Activated CD4-positive, alpha-beta T cell treated with anti-CD3 and anti-CD28 coated beads, Interleukin-2, amount 50 U/mL, for 4 hours (primary cell): ENCODE measurements at regions not wholly inside any gene's neighbourhood (a gene's known extent, or its start where the extent isn't known, plus 50 kb on each side); places are given as distances from the start of the nearest gene placed in this dataset.

Experiments used
- DNase-seq, 2 experiments: peaks; one replicate each; pipeline ENCODE4 v3.0.0-alpha.2; 2020

- DNase-seq, result no peak
Observed at GRCh38 chr22:46092011-46092410, 58.3 kb upstream of the PPARA start.

- DNase-seq, result no peak
Observed at GRCh38 chr22:46092670-46093410, 57.5 kb upstream of the PPARA start.

DNA sequence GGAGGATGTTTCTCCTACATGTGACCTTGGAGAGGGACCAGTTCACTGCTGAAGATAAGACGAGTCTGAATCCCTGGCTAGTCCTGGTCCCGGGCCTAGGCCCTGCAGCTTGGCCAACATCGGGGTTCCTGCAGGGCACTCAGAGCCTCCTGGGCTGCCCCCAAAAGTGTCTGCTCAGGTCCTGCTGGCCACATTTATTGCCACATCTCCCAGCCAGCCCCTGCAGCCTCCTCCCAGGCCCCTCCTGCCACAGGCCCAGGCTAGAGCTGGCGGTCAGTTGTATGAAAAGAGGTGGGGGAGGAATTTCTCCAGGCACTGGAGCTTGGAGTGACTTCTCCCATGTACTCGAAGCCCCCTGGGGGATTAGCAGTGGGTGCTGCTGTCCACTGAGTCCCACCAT is 56.5 kb upstream of the PPARA start:
- no peak for DNase-seq

GRCh38 chr22:46094676-46095075 is 55.6 kb upstream of the PPARA start:
- DNase-seq, result no peak

- no peak for DNase-seq
Observed at GRCh38 chr22:46096051-46096450, 54.3 kb upstream of the PPARA start.

DNA sequence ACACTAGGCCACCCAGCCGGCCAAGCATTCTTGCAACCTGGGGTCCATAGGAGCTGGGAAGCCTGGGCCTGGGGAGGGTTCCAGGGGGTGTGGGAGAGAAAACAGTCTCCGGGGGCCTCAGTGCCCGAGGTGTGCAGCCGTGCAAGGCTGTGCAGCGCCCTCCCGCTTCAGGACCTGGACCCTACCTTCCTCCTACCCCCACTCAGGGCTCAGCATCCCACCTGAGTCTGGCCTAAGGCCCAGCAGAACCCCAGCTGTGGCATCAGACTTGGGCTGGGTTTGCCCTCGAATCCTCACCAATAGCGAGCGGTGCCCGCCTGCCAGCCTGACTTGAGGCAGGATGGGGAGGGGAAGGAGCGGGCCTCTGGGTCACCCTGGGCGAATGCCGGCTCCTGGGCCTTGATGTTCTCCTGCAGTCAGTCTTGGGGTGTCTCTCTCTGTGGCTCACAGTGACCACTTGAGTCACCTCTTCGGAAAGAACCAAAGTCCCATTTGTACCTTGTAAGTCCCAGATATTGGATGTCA is 53.6 kb upstream of the PPARA start:
- no peak for DNase-seq

- DNase-seq, result no peak
Observed at GRCh38 chr22:46097268-46097900, 52.9 kb upstream of the PPARA start.

DNA sequence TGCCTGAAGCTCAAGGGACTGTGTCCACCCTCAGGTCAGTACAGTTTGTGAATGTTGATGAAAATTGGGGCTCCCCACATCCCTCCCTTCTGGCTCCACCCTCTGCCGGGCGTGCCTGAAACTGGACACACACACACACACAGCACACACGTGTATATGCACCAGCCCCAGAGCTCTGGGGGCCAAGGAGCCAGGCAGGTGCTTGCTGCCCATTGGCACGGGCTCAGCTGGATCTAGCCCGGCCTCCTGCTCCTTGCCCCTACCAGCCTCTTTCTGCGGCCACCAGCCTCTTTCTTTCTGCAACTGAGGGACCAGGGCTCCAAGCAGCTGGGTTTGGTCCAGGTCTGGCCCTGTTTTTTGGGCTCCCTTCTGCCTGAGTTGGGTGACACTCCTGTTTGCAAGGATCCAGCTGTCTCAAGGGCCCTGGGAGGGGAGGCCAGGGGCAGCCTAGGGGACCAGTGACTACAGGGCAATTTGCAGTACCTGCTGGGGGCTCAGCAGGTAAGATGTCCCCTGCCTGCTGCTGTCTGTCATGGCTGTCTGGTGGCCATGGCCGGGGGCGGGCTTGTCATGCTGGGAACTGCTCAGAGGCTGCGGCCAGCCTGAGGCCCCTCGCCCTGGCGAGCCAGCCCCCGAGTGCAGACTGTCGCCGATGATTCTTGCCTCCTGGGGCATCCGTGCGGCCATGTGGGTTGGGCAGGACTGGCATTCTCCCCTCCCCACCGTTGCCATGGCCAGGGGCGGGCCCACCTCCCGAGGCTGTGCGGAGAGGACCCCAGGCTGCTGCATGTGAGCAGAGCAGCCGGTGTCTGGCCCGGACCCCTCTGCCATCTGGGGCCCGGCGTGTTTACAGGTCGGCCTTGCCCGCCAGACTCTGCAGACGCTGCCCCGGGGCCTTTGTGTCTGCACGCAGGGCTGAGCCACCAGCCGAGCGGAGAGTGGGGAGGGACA is 51.5 kb upstream of the PPARA start:
- no peak for DNase-seq

GRCh38 chr22:46099740-46100139 is 50.6 kb upstream of the PPARA start:
- DNase-seq, result no peak

GRCh38 chr22:46100401-46101105 is 49.8 kb upstream of the PPARA start:
- DNase-seq, result no peak
